Skeletal muscle tissue (tissue), 3 donors: ENCODE measurements at regions not wholly inside any gene's neighbourhood (a gene's known extent, or its start where the extent isn't known, plus 50 kb on each side); places are given as distances from the start of the nearest gene placed in this dataset.
A peak's percentile ranks its signal among the peaks of the same experiment; 100 is the strongest.

Experiments used
- H3K27ac ChIP-seq: one replicate; pipeline ENCODE4 v1.7.0; 2013; ENCODE audit warnings: mild to moderate bottlenecking, low read depth, low read length, inconsistent platforms
- H3K27me3 ChIP-seq, 3 donors: one replicate each; pipeline ENCODE4 v1.7.0; 2013; ENCODE audit warnings: low read length in 3 of 3; ENCODE audit not compliant: control insufficient read depth in 3 of 3, insufficient read depth in 3 of 3
- H3K36me3 ChIP-seq, 3 donors: one replicate each; pipeline ENCODE4 v1.7.0; 2013; ENCODE audit warnings: low read length in 3 of 3; ENCODE audit not compliant: control insufficient read depth in 3 of 3, insufficient read depth in 3 of 3
- H3K4me1 ChIP-seq, 3 donors: one replicate each; pipeline ENCODE4 v1.7.0; 2013; ENCODE audit warnings: low read length in 3 of 3, mild to moderate bottlenecking in 3 of 3; ENCODE audit not compliant: control insufficient read depth in 3 of 3, insufficient read depth in 3 of 3
- H3K4me3 ChIP-seq, 3 donors: one replicate each; pipeline ENCODE4 v1.7.0; 2013; ENCODE audit warnings: low read length in 3 of 3
- H3K9ac ChIP-seq, 3 donors: one replicate each; pipeline ENCODE4 v1.7.0; 2013; ENCODE audit warnings: low read length in 3 of 3, mild to moderate bottlenecking in 3 of 3, moderate library complexity in 2 of 3, low read depth in 1 of 3
- H3K9me3 ChIP-seq, 3 donors: one replicate each; pipeline ENCODE4 v1.7.0; 2013; ENCODE audit warnings: low read length in 3 of 3; ENCODE audit not compliant: control insufficient read depth in 3 of 3
- donor health status: Osteomylitis.

DNA sequence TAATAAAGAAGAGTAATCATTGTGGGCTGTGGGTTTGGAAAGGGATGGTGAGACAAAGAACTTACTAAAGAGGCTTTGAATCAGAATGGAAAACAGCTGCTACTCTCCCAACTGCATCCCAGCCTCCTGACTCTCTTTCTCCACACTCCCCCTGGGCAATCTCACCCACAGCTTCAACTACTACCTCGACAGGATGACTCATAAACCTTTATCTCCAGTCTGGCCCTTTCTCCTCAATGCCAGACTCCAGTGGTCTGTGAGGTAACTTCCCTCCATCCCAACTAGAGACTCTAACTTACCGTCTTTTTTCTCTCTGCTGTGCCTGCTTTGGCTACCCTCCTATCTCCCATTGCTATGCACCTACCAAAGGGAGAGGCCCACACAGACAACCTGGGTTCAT lies 135.3 kb upstream of the RREB1 start:
- H3K4me3 ChIP-seq: no peak overlapping the region
- no peaks in the 10 kb centered on the region for H3K9me3 ChIP-seq
- no peak overlapping the region for H3K27ac ChIP-seq
- no peaks in the 10 kb centered on the region for H3K27me3 ChIP-seq
- H3K4me1 ChIP-seq: peaks cover 9 to 16% (median 13%) of the 10 kb centered on the region in 3 donors
- H3K36me3 ChIP-seq: no peaks in the 10 kb centered on the region
- no peak overlapping the region for H3K9ac ChIP-seq

DNA sequence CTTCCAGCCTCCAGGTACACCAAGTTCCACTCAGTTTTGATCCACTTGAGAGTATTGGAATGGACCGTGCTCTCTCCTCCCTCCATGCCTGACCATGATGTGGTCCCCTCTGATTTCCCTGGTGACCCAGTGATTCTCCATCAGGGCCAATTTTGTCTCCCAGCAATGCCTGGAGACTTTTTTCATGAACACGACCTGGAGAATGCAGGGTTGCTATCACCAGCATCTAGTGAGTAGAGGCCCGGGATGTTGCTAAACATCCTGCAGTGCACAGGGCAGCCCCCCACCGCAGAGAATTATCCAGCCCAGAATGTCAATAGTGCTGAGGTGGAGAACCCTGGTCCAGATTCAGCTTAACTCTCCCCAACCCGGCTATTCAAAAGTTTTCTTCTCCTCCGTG lies 134.0 kb upstream of the RREB1 start:
- no peaks in the 10 kb centered on the region for H3K27me3 ChIP-seq
- H3K9me3 ChIP-seq: no peaks in the 10 kb centered on the region
- no peak overlapping the region for H3K9ac ChIP-seq
- no peaks in the 10 kb centered on the region for H3K36me3 ChIP-seq
- H3K4me1 ChIP-seq: peaks cover 9 to 16% (median 13%) of the 10 kb centered on the region in 3 donors
- H3K4me3 ChIP-seq: no peak overlapping the region
- no peak overlapping the region for H3K27ac ChIP-seq

DNA sequence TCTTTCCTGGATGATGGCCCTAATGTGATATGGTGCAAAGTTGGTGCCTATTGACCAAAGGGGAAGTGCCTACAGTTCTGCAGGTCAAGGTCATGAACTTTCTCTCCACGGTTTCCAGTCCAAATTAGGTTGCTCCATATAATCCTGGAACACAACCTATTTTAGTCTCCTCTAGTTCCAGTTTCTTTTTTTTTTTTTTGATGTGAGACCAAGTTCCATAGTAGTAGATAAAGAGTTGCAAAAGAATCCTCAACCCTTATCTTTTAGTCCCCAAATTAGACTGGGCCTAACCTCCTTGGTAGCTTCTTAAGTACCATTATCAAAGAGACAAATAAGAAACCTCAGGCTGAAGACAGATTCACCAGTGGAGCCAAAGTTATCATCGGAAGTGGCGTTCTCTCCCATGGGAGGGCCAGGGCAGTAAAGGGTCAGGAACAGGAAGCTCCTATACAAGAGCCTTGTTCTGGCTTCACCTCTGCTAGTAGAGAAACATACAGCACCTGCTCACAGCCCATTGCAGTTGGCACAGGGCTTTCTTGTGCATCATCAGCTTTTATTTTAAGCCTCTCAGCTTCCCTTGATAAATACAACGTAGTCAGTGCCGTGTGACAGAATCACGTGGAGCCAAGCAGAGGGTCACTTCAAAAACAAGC lies 132.2 kb upstream of the RREB1 start:
- Histone ChIP-seq H3K36me3 (no peaks in the 10 kb centered on the region), H3K27me3 (no peaks in the 10 kb centered on the region), H3K4me3 (no peak overlapping the region), H3K27ac (peak overlapping the region; percentile 94), H3K4me1 (peaks cover 9 to 16% (median 13%) of the 10 kb centered on the region in 3 donors), H3K9ac (peak overlapping the region; percentile 25 to 54 (median 52)), H3K9me3 (no peaks in the 10 kb centered on the region)

- no peaks in the 10 kb centered on the region for H3K36me3 ChIP-seq
- H3K4me1 ChIP-seq: peaks cover 9 to 16% (median 13%) of the 10 kb centered on the region in 3 donors
- H3K4me3 ChIP-seq: peak overlapping the region in 1 of 3 donors; percentile 20
- peak overlapping the region; percentile 52 to 58 (median 54) for H3K9ac ChIP-seq
- H3K27ac ChIP-seq: peak overlapping the region; percentile 94
- H3K9me3 ChIP-seq: no peaks in the 10 kb centered on the region
- H3K27me3 ChIP-seq: no peaks in the 10 kb centered on the region
Measured at GRCh38 chr6:6976193-6976592, 131.6 kb upstream of the RREB1 start.

DNA sequence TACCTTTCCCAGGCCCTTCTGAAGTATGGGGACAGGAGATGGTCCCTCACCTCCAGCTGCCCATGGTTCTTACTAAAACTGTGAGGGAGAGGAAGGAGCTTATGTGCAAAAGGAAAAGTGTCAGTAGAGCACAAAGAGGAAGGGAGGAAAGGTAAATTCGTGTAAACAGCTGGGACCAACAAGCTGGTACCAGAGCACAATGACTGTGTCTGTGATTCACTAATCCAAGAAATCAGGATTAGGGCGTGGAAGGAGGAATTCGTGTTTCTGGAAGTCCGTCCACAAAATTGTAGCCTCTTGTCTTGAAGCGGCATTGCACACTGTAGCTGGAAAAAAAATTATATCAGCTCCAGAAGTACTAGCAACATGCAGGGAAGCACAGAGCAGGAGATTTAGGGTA lies 129.0 kb upstream of the RREB1 start:
- H3K9ac ChIP-seq: no peak overlapping the region
- no peaks in the 10 kb centered on the region for H3K27me3 ChIP-seq
- no peaks in the 10 kb centered on the region for H3K36me3 ChIP-seq
- H3K9me3 ChIP-seq: no peaks in the 10 kb centered on the region
- H3K4me1 ChIP-seq: peaks cover 9 to 16% (median 13%) of the 10 kb centered on the region in 3 donors
- no peak overlapping the region for H3K27ac ChIP-seq
- H3K4me3 ChIP-seq: no peak overlapping the region

DNA sequence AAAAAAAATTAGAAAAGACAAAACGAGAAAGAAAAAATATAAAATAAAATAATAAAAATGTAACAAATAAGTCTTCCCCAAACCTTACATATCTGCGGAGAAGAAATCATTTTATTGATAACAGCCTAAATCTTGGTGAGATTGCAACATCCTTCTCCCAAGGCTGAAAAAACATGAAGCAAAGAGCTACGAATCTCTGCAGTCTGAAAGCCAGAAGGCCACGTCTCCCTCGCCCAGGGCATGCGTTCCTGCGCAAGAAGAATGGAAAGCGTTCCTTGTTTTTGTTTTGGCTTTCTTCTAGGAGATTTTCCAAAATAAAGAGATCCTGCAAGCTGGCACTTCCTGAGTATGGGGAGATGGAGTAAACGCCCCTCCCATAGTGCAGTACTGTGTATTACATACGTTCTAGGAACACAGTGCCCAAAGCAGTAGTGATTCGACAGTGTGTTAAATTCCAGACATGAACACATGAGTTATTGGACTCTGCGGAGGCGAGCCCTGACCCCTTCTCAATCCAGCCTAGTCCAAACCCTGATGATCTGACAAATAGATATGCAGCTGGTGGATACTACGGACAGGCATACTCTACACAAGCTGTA lies 126.7 kb upstream of the RREB1 start:
- Histone ChIP-seq H3K4me1 (peaks cover 10 to 24% (median 20%) of the 10 kb centered on the region in 3 donors), H3K27ac (no peak overlapping the region), H3K4me3 (no peak overlapping the region), H3K9ac (no peak overlapping the region), H3K9me3 (no peaks in the 10 kb centered on the region), H3K36me3 (no peaks in the 10 kb centered on the region), H3K27me3 (no peaks in the 10 kb centered on the region)

GRCh38 chr6:6981681-6982322 lies 126.0 kb upstream of the RREB1 start:
- no peaks in the 10 kb centered on the region for H3K27me3 ChIP-seq
- H3K9me3 ChIP-seq: no peaks in the 10 kb centered on the region
- H3K36me3 ChIP-seq: no peaks in the 10 kb centered on the region
- H3K4me1 ChIP-seq: peaks cover 9 to 23% (median 17%) of the 10 kb centered on the region in 3 donors
- no peak overlapping the region for H3K4me3 ChIP-seq
- H3K27ac ChIP-seq: no peak overlapping the region
- no peak overlapping the region for H3K9ac ChIP-seq

- H3K27ac ChIP-seq: no peak overlapping the region
- no peaks in the 10 kb centered on the region for H3K9me3 ChIP-seq
- peaks cover 9 to 23% (median 17%) of the 10 kb centered on the region in 3 donors for H3K4me1 ChIP-seq
- no peaks in the 10 kb centered on the region for H3K36me3 ChIP-seq
- no peak overlapping the region for H3K4me3 ChIP-seq
- H3K27me3 ChIP-seq: no peaks in the 10 kb centered on the region
- H3K9ac ChIP-seq: no peak overlapping the region
Measured at GRCh38 chr6:6982663-6983062, 125.1 kb upstream of the RREB1 start.

DNA sequence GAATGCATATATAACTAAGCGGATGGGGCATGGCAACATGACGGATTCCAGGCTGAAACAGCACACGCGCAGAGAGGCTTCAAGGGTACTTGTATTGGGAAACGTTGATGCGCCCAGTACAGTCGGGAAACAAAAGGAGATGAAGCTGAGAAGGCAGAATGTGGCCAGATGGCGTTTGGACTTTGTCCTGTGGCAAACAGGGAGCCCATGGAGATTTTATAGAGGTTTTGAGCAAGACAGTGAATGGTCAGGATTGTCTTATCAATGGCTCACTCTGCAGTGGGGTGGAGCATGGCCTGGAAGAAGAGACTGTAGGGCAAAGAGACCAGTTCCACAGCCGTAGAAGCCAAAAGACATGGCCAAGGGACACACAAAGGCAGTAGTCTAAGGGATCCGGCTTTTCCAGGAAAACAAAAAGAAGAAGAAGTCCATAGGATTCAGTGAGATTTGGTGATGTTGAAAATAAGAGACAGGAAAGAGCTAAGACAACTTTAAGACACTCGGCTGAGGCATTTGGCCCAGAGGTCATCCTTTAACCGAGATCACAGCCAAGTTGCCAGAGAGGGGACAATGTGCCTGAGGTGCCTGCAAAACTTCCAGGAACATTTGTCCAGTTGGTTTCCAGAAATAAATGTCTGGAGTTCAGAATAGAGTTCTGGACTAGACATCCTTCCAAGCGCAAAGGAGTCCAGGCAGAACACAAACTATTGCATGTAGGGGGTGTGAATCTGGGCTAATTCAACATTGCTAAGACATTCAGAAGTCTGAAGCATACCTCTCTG lies 123.0 kb upstream of the RREB1 start:
- Histone ChIP-seq H3K9me3 (no peaks in the 10 kb centered on the region), H3K27ac (no peak overlapping the region), H3K4me1 (peaks cover 9 to 23% (median 17%) of the 10 kb centered on the region in 3 donors), H3K36me3 (no peaks in the 10 kb centered on the region), H3K27me3 (no peaks in the 10 kb centered on the region), H3K4me3 (no peak overlapping the region), H3K9ac (peak overlapping the region in 1 of 3 donors; percentile 33)
